Activated CD8-positive, alpha-beta memory T cell treated with anti-CD3 and anti-CD28 coated beads for 24 hours (primary cell): ENCODE measurements at regions not wholly inside any gene's neighbourhood (a gene's known extent, or its start where the extent isn't known, plus 50 kb on each side); places are given as distances from the start of the nearest gene placed in this dataset.

Experiments
- DNase-seq: peaks from one replicate; pipeline ENCODE4 v3.0.0-alpha.2; 2020

GRCh38 chr2:15766911-15767597 lies 173.3 kb upstream of the MYCN start:
- DNase-seq: no peak

GRCh38 chr2:15767679-15768078 lies 172.7 kb upstream of the MYCN start:
- no peak for DNase-seq

DNA sequence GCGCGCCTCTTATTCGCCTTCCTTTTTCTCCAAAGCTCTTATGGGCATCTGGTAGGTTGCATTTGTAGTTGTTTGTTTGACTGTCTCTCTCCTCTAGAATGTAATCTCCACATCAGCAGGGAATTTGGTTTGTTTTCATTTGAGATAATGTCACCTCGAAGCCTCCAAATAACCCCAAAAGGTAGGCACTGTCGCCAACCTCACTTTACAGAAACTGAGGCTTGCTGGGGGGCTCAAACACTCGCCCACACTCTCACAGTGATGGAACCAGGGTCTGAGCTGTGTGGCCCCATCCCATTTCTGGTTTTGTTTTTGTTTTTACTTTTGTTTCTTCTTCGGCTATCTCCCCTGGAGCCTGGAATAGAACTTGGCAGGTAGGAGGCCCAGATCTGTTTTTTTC lies 172.2 kb upstream of the MYCN start:
- DNase-seq: no peak

- DNase-seq: no peak
Observed at GRCh38 chr2:15768615-15769014, 171.7 kb upstream of the MYCN start.

DNA sequence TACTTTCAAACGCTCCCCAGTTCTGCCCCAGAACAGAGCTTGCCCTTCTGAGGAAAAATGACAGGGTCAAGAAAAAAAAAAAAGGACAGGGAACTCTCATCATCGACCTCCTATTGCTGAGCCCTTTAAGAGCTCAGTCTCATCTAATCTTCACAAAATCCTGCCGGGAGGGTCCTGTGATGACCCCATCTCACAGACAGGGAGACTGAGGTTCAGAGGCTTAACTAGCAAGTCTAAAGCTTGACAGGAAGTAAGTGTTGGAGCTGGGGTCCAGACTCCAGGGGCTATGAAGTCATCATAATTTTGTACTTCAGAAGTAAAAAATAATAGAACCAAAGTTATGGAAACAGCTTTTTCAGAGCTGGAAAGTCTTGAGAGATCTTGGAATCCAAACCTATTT lies 171.1 kb upstream of the MYCN start:
- no peak for DNase-seq

DNA sequence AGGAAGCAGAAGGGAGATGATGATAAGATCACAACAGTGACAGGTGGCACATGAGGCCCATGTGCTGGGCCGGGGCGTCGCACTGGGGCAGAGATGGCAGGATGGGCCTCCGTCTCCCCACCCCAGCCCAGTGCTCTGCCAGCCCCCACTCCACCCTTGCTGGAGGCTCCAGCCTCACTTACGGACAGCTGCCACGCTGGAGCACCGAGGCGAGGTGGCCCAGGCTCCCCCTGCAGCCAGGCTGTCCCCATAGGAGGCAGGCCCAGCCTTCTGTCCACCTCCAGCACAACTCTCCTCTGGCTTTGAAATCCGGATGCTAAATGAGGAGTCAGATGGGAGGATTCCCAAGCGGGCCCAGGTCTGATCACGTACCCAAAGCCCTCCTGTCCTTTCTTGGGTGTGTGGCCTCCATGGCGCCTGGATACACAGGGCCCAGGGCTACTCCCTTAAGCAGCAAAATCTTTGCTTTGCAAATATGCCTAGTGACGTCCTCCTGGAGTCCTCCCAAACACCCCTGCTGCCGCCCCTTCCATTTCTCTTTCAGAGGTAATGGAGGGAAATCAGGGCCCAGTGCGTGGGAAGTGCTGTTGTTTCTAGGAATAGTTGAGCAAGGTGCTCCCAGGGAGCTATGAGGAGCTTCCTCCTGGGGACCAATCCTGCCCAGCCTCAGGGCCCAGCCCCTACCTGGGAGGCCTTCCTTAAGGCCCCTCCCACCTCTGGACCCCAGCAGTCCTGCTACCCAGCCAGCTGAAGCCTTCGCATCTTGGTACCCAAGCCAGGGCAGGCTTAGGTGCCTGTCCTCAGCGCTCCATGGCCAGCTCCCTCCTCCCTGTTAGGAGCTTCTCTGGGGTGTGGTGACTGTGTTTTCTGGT lies 170.4 kb upstream of the MYCN start:
- no peak for DNase-seq

- DNase-seq: no peak
Observed at GRCh38 chr2:15770606-15771005, 169.7 kb upstream of the MYCN start.

GRCh38 chr2:15771124-15771523 lies 169.2 kb upstream of the MYCN start:
- no peak for DNase-seq

DNA sequence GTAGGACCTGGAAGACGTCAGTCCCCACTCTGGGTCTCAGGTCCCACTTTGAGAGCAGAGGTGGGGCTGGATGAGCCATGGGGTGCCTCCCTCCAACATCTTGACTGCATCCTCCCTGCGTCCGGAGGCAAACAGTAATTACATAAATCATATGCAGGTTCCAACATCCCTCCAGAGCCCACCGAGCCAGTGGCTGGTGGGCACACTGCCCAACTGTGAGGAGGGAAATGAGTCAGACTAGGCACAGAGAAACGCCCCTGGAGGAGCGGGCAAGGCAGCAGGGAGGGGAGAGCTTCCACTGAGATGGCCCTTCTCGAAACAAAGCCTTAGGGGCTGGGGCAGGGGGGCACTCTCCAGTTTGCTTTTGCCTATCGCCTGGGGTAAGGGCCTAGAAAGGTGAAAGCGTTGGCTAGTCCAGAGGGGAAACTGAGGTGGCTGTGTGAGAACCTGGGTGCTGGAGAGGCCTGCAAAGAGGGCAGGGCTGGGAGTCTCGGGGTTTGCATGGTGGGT lies 168.2 kb upstream of the MYCN start:
- no peak for DNase-seq

DNA sequence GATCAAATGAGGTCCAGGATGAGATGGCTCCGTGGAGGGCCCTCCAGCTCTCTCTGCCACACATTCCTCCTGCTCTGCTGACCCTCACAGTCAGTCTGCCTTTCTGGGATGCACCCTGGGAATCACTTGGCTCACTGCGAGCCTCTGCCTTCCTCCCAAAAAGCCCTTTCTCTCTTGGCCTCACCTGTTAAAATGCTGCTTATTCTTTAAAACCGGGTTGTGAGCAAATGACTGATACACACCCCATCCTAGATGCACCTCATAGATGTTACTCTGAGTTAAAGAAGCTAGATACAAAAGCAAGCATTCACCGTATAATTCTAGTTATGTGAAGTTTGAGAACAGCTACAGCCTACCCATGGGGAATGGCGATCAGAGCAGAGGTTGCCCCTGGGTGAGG lies 167.7 kb upstream of the MYCN start:
- no peak for DNase-seq

GRCh38 chr2:15773204-15773603 lies 167.1 kb upstream of the MYCN start:
- DNase-seq: no peak

GRCh38 chr2:15773846-15774245 lies 166.5 kb upstream of the MYCN start:
- DNase-seq: no peak

- no peak for DNase-seq
Observed at GRCh38 chr2:15775753-15776628, 164.4 kb upstream of the MYCN start.

DNA sequence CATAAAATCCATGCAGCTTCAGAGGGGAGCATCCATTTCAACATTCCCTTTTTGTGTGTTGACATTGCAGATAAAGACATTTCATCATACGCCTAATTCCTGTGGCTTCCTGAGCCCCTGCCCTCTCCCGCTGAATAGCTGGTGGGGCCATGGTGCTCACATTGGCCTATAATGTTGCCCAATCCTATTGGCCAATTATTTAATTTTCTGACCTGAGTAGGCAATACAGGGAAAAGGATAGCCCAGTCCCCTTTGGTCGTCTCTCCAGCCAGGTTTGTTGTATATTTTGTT lies 163.8 kb upstream of the MYCN start:
- DNase-seq: no peak

- no peak for DNase-seq
Observed at GRCh38 chr2:15776992-15777702, 163.2 kb upstream of the MYCN start.

DNA sequence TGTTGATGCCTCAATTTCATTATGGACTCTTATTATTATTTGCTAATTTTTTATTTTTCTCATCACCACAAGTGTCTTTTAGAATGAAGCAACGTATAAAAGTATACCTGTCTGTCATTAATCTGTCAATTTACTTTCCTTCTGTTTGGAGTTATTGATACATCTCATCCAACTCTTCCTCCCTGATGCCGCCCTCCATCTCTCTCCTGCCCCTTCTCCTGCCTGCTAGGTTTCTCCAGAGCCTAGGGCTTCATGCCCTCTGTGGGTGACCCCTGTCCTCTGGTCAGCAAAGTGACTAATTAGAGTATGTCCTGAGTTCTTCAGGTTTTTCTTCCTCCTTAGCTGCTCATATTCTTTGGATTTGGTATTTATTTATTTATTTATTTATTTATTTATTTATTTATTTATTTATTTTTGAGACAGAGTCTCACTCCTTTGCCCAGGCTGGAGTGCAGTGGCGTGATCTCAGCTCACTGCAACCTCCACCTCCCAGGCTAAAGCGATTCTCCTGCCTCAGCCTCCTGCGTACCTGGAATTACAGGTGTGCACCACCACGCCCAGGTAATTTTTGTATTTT lies 162.5 kb upstream of the MYCN start:
- no peak for DNase-seq

DNA sequence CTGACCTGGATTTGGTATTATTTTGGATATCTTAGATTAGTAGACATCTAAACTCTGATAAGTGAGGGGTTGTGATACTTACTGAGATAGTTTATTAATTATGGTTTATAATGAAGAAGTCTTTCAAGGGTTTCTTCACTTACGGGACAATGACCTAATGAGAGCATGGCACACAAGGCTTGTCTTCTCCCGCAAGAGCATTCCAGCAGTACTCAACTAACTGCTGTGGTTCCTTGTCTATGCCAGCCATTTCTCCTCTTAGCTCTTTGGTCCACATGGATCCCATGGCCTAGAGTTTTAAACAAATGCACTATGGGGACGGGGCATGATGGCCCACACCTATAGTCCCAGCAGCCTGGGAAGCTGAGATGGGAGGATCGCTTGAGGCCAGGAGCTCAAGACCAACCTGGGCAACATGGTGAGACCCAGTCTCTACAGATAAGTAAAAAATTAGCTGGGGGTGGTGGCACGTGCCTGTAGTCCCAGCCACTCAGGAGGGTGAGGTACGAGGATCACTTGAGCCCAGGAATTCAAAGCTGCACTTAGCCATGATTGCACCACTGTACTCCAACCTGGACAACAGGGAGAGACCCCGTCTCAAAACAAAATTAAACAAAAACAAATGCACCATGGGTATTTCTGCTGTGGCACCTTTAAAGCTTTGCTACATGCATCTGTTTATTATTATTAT lies 161.7 kb upstream of the MYCN start:
- no peak for DNase-seq

DNA sequence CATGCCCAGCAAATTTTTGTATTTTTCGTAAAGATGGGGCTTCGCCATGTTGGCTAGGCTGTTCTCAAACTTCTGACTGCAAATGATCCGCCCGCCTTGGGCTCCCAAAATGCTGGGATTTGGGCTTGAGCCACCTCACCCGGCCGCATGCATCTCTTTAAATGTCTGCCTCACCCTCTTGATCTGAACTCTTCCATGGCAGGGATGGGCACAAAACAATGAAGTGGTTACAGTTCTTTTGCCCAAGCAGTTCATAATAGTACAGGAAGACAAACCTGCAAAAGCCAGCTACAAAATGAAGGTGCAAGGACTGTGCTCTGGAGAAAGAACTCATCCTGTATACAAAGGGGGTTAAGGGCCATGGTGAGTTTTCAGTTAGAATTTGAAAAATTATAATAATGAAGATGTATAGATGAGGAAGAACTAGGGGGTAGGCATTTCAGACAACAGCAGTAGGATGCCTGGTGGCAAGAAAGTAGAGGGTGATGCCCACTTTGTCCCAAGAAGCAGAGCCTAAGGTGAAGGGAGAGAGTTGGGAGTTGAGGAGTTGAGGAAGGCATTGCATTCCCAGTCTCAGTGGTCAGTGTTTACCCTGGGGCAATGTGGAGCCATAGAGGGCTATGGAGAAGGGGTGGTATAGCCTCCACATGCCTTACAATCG lies 160.8 kb upstream of the MYCN start:
- DNase-seq: no peak

DNA sequence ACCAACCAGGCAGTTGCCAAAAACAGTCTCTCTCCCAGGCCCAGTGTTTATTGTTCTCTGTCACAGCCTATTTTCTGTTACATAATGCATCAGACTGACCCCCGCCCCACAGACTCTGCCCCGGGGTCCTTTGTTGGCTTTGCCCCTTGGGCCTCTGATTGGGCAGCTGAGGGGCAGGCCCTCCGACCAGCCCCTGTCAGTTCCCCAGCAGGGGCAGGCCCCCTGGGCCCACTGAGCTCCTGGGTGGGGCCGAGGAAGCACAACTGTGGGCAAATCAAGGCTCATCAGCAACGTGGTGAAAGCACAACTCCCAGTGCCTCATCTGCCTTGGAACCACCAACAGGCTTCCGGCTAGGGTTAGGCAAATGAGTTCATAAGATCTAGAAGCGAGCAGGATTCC lies 160.1 kb upstream of the MYCN start:
- DNase-seq: no peak

GRCh38 chr2:15780912-15781574 lies 159.3 kb upstream of the MYCN start:
- DNase-seq: no peak
